ENCODE measurements at regions not wholly inside any gene's neighbourhood (a gene's known extent, or its start where the extent isn't known, plus 50 kb on each side); places are given as distances from the start of the nearest gene placed in this dataset.
"Not testable (repeated sequence)": the region's sequence is repeated elsewhere in the genome, so short reads cannot be mapped to it uniquely, and the experiment has no call there.

DNA sequence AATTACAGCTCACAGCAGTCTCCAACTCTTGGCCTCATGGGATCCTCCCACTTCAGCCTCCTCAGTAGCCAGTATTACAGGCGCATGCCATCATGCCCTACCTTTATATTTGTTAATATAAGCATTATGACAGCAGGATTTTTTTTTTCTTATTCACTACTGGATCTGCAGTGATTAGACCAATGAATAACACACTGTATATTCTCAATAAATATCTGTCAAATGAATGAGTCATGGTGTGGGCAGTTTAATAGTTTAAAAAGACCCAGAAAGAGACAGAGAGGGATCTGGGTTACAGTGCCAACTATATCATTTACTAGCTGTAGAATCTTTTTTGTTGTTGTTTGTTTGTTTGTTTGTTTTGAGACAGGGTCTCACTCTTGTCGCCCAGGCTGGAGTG, 62.4 kb upstream of the LTBP1 start:
- no TSS peak for BruUV-seq (replicated peaks)
- no CpG with 5 or more reads among the region's 2 CpGs for WGBS, 2 experiments (ENCODE audit: extremely low coverage in 2 of 2, insufficient read length in 1 of 2)
- dilution Hi-C loops (cut with HindIII; ENCODE audit: low sequenced_read_pairs, unreplicated experiment) = no loop called here

DNA sequence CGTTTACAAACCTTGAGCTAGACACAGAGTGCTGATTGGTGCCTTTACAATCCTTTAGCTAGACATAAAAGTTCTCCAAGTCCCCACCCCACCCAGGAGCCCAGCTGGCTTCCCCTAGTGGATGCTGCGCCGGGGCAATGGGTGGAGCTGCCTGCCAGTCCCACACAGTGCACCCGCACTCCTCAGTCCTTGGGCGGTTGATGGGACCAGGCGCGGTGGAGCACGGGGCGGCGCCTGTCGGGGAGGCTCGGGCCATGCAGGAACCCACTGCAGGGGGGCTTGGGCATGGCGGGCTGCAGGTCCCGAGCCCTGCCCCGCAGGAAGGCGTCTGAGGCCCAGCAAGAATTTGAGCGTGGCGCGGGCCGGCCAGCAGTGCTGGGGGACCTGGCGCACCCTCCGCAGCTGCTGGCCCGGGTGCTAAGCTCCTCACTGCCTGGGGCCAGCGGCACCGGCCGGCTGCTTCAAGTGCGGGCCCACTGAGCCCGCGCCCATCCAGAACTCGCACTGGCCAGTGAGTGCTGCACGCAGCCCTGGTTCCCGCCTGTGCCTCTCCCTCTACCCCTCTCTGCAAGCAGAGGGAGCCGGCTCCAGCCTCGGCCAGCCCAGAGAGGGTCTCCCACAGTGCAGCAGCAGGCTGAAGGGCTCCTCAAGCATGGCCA, 60.2 kb upstream of the LTBP1 start:
- H3K4me3 ChIP-seq (ENCODE audit: insufficient read depth, low read depth, low read length); H2BK120ac ChIP-seq (ENCODE audit: low read depth, low read length); H2AK5ac ChIP-seq (ENCODE audit: low read depth, low read length); H3K9ac ChIP-seq (ENCODE audit: low read depth, low read length); H3K56ac ChIP-seq (ENCODE audit: extremely low read depth, insufficient read depth, low read length); H3K79me1 ChIP-seq (ENCODE audit: low read depth in 1 of 2, low read length in 2 of 2); H4K5ac ChIP-seq (ENCODE audit: low read depth, low read length); H3K4me2 ChIP-seq (ENCODE audit: low read depth, low read length); H3K18ac ChIP-seq (ENCODE audit: low read depth, low read length); BruUV-seq (replicated peaks); CTCF ChIA-PET; H4K91ac ChIP-seq (ENCODE audit: insufficient read depth, low read depth, low read length); DNase-seq; H3K36me3 ChIP-seq (ENCODE audit: control insufficient read depth, insufficient read depth, low read length); H3K14ac ChIP-seq (replicated peaks; ENCODE audit: low read depth, low read length); POLR2A ChIA-PET (ENCODE audit: unreplicated experiment); H2AK9ac ChIP-seq (replicated peaks; ENCODE audit: low read depth, low read length, poor library complexity); H2AFZ ChIP-seq (replicated peaks; ENCODE audit: low read length, poor library complexity); ATAC-seq (ENCODE audit: low read depth); H3K27ac ChIP-seq (ENCODE audit: insufficient read depth, low read length); H4K20me1 ChIP-seq (ENCODE audit: insufficient read depth, low read length); H3K27me3 ChIP-seq (ENCODE audit: control insufficient read depth, insufficient read depth, low read length); H3K23ac ChIP-seq (ENCODE audit: low read depth, low read length); H3K9me1 ChIP-seq (ENCODE audit: insufficient read depth, low read length); H3K4ac ChIP-seq (ENCODE audit: low read depth, low read length); H3K4me1 ChIP-seq (ENCODE audit: control insufficient read depth, insufficient read depth, low read length); H2BK20ac ChIP-seq (ENCODE audit: low read depth, low read length); H3K9me3 ChIP-seq (ENCODE audit: control insufficient read depth, insufficient read depth, low read length); H2BK15ac ChIP-seq (ENCODE audit: low read depth, low read length); in situ Hi-C loops (cut with MboI; ENCODE audit: low sequenced_read_pairs); H2BK5ac ChIP-seq (ENCODE audit: low read depth, low read length, poor library complexity, severe bottlenecking); intact Hi-C loops (cut with micrococcal nuclease); H4K8ac ChIP-seq (ENCODE audit: low read depth in 2 of 2, low read length in 2 of 2); dilution Hi-C loops (cut with HindIII; ENCODE audit: low sequenced_read_pairs, unreplicated experiment): not testable (repeated sequence)
- WGBS, 2 experiments (ENCODE audit: extremely low coverage in 2 of 2, insufficient read length in 1 of 2) = 99% methylated on average over 22 of the region's 34 CpGs; no CpG with 5 or more reads in 1 of the 2 experiments

More for the DNA sequence above, 62.4 kb upstream of the LTBP1 start:
- Histone ChIP-seq H3K4ac (ENCODE audit: low read depth, low read length) (no peak overlapping the region), H2AK5ac (ENCODE audit: low read depth, low read length) (no peak overlapping the region), H3K9me1 (ENCODE audit: insufficient read depth, low read length) (no peaks in the 10 kb centered on the region), H2AK9ac (replicated peaks; ENCODE audit: low read depth, low read length, poor library complexity) (no peak overlapping the region), H3K23ac (ENCODE audit: low read depth, low read length) (no peak overlapping the region), H3K9me3 (ENCODE audit: control insufficient read depth, insufficient read depth, low read length) (peaks cover 2% of the 10 kb centered on the region; the same call in 1 of the 2 replicates), H3K14ac (replicated peaks; ENCODE audit: low read depth, low read length) (no peak overlapping the region), H4K91ac (ENCODE audit: insufficient read depth, low read depth, low read length) (no peak overlapping the region), H3K27ac (ENCODE audit: insufficient read depth, low read length) (no peak overlapping the region), H3K4me1 (ENCODE audit: control insufficient read depth, insufficient read depth, low read length) (peaks cover 4% of the 10 kb centered on the region; the same call in 1 of the 2 replicates), H3K27me3 (ENCODE audit: control insufficient read depth, insufficient read depth, low read length) (no peaks in the 10 kb centered on the region), H4K5ac (ENCODE audit: low read depth, low read length) (no peak overlapping the region), H3K18ac (ENCODE audit: low read depth, low read length) (no peak overlapping the region), H2AFZ (replicated peaks; ENCODE audit: low read length, poor library complexity) (no peak overlapping the region), H3K4me3 (ENCODE audit: insufficient read depth, low read depth, low read length) (no peak overlapping the region), H3K4me2 (ENCODE audit: low read depth, low read length) (no peak overlapping the region), H2BK5ac (ENCODE audit: low read depth, low read length, poor library complexity, severe bottlenecking) (no peak overlapping the region), H4K20me1 (ENCODE audit: insufficient read depth, low read length) (no peaks in the 10 kb centered on the region), H2BK15ac (ENCODE audit: low read depth, low read length) (no peak overlapping the region), H3K79me1 (ENCODE audit: low read depth in 1 of 2, low read length in 2 of 2) (no peaks in the 10 kb centered on the region), H2BK120ac (ENCODE audit: low read depth, low read length) (no peak overlapping the region), H3K36me3 (ENCODE audit: control insufficient read depth, insufficient read depth, low read length) (no peaks in the 10 kb centered on the region), H3K9ac (ENCODE audit: low read depth, low read length) (no peak overlapping the region), H2BK20ac (ENCODE audit: low read depth, low read length) (no peak overlapping the region), H3K56ac (ENCODE audit: extremely low read depth, insufficient read depth, low read length) (no peak overlapping the region), H4K8ac (ENCODE audit: low read depth in 2 of 2, low read length in 2 of 2) (no peak overlapping the region)
- no peak for TF ChIP-seq POLR2A (IDR thresholded peaks at IDR 0.05; ENCODE audit: low read depth, low read length)
- 0 out of 2 replicates have a peak, but pooled peaks have one; percentile 23 for TF ChIP-seq FOS (IDR thresholded peaks at IDR 0.05; ENCODE audit: low read depth, low read length)
- TF ChIP-seq NFE2L2 (IDR thresholded peaks at IDR 0.05; ENCODE audit: low read depth, low read length) = no peak
- DNase-seq (peak; percentile 44), ATAC-seq (ENCODE audit: low read depth) (peak; percentile 56)
- intact Hi-C loops (cut with micrococcal nuclease) = no loop called here
- ChIA-PET CTCF (no interaction called here), POLR2A (ENCODE audit: unreplicated experiment) (no interaction called here)
- in situ Hi-C loops (cut with MboI; ENCODE audit: low sequenced_read_pairs) = no loop called here

Data from IMR-90 (cell line).